ENCODE measurements at regions not wholly inside any gene's neighbourhood (a gene's known extent, or its start where the extent isn't known, plus 50 kb on each side); places are given as distances from the start of the nearest gene placed in this dataset.

DNA sequence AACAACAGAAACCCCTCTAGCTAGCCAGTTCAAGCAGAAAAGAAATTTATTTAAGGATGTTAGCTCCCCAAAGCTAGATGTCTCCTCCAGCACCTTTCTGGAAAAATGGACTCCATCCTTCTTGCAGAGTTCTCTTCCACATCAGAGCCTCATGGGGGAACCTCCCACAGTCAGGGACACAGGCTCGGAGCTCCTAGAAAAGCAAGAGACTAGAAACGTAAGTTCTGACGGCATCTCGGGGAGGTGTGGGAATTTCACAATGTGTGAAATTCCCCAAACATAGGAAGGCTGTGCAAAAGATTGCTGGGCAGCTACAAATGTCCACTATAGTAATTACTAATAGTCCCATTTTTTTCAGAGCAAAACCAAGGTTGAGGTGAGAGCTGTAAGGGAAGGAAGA is 184.8 kb downstream of the EVX1 start:
- H3K79me2 ChIP-seq: no peaks in the 10 kb centered on the region
- no peak overlapping the region for H2AFZ ChIP-seq
- H3K4me2 ChIP-seq: no peak overlapping the region
- H3K27me3 ChIP-seq: no peaks in the 10 kb centered on the region
- H3K4me3 ChIP-seq: no peak overlapping the region
- TF ChIP-seq EZH2phosphoT487 (IDR thresholded peaks at IDR 0.05; ENCODE audit: low read depth, severe bottlenecking, unreplicated experiment) (no peak), EZH2 (IDR thresholded peaks at IDR 0.05; ENCODE audit: borderline replicate concordance) (no peak)
- TF ChIP-seq, protein P1, sequence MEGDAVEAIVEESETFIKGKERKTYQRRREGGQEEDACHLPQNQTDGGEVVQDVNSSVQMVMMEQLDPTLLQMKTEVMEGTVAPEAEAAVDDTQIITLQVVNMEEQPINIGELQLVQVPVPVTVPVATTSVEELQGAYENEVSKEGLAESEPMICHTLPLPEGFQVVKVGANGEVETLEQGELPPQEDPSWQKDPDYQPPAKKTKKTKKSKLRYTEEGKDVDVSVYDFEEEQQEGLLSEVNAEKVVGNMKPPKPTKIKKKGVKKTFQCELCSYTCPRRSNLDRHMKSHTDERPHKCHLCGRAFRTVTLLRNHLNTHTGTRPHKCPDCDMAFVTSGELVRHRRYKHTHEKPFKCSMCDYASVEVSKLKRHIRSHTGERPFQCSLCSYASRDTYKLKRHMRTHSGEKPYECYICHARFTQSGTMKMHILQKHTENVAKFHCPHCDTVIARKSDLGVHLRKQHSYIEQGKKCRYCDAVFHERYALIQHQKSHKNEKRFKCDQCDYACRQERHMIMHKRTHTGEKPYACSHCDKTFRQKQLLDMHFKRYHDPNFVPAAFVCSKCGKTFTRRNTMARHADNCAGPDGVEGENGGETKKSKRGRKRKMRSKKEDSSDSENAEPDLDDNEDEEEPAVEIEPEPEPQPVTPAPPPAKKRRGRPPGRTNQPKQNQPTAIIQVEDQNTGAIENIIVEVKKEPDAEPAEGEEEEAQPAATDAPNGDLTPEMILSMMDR (IDR thresholded peaks at IDR 0.05; ENCODE audit: poor library complexity): no peak
- H3K27ac ChIP-seq: no peak overlapping the region
- WGBS (ENCODE audit: low lambda C conversion rate, missing lambda C conversion rate): 91% methylated on average over 4 of the region's 4 CpGs
- DNase-seq (ENCODE audit: low spot score): no peak
- H3K9me2 ChIP-seq (replicated peaks; ENCODE audit: insufficient read depth): no peaks in the 10 kb centered on the region
- no peaks in the 10 kb centered on the region for H3K36me3 ChIP-seq (replicated peaks; ENCODE audit: insufficient read depth, low read depth)
- no peaks in the 10 kb centered on the region for H4K20me1 ChIP-seq (ENCODE audit: insufficient read depth, poor library complexity, severe bottlenecking)
- no peaks in the 10 kb centered on the region for H3K9me3 ChIP-seq (ENCODE audit: low read depth)
- H3K4me1 ChIP-seq (ENCODE audit: insufficient read depth): no peaks in the 10 kb centered on the region

DNA sequence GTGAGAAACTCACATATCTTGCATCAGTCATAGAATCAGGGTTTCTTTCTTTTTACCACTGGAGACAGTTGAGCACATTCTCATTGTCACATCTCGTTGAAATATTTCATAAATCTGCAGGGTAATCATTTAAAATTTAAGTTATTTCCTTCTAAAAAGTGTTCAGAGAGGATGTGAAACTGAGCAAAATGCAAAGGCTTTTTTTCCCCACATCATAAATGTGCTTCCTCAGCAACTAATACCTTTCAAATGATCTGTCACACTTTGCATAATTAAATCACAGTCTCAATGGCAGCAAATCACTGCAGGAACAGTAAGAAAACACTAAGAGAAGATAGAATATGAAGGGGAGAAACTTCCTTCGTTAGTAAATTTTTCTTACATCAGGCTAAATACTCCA is 187.5 kb downstream of the EVX1 start:
- DNase-seq (ENCODE audit: low spot score): no peak
- Histone ChIP-seq H3K27ac (no peak overlapping the region), H3K9me3 (ENCODE audit: low read depth) (no peaks in the 10 kb centered on the region), H3K4me1 (ENCODE audit: insufficient read depth) (no peaks in the 10 kb centered on the region), H4K20me1 (ENCODE audit: insufficient read depth, poor library complexity, severe bottlenecking) (no peaks in the 10 kb centered on the region), H3K79me2 (no peaks in the 10 kb centered on the region), H2AFZ (no peak overlapping the region), H3K4me3 (no peak overlapping the region), H3K9me2 (replicated peaks; ENCODE audit: insufficient read depth) (no peaks in the 10 kb centered on the region), H3K36me3 (replicated peaks; ENCODE audit: insufficient read depth, low read depth) (no peaks in the 10 kb centered on the region), H3K4me2 (no peak overlapping the region), H3K27me3 (no peaks in the 10 kb centered on the region)
- WGBS (ENCODE audit: low lambda C conversion rate, missing lambda C conversion rate): 95% methylated on average over 2 of the region's 2 CpGs
- TF ChIP-seq EZH2phosphoT487 (IDR thresholded peaks at IDR 0.05; ENCODE audit: low read depth, severe bottlenecking, unreplicated experiment) (no peak), EZH2 (IDR thresholded peaks at IDR 0.05; ENCODE audit: borderline replicate concordance) (no peak)
- TF ChIP-seq, protein P1 (IDR thresholded peaks at IDR 0.05; ENCODE audit: poor library complexity): no peak

DNA sequence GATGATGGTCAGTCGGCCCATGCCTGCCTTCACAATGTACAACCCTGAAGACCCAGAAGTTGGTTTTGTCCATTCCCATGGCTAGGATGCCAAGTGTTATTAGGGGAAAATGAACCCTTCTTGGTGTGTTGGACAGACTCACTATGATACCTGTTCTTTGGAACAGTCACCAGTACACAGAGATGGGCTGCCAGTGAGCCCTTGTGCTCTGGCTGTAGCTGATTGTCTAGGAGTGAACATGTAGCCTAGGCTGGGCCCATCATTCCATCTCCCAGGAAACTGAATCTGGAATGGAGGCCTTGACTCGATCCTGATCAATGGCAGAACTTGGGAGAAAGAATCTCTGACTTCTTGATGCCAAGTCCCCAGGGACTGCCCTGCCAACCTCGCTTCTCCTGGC is 188.9 kb downstream of the EVX1 start:
- H3K4me2 ChIP-seq: no peak overlapping the region
- no peaks in the 10 kb centered on the region for H3K79me2 ChIP-seq
- H3K4me3 ChIP-seq: no peak overlapping the region
- no peak overlapping the region for H2AFZ ChIP-seq
- H3K4me1 ChIP-seq (ENCODE audit: insufficient read depth): no peaks in the 10 kb centered on the region
- H3K9me3 ChIP-seq (ENCODE audit: low read depth): no peaks in the 10 kb centered on the region
- no peaks in the 10 kb centered on the region for H4K20me1 ChIP-seq (ENCODE audit: insufficient read depth, poor library complexity, severe bottlenecking)
- TF ChIP-seq EZH2phosphoT487 (IDR thresholded peaks at IDR 0.05; ENCODE audit: low read depth, severe bottlenecking, unreplicated experiment): no peak
- TF ChIP-seq EZH2 (IDR thresholded peaks at IDR 0.05; ENCODE audit: borderline replicate concordance): no peak
- TF ChIP-seq, protein P1 (IDR thresholded peaks at IDR 0.05; ENCODE audit: poor library complexity): no peak
- H3K27ac ChIP-seq: no peak overlapping the region
- 100% methylated on average over 3 of the region's 3 CpGs for WGBS (ENCODE audit: low lambda C conversion rate, missing lambda C conversion rate)
- no peaks in the 10 kb centered on the region for H3K27me3 ChIP-seq
- H3K9me2 ChIP-seq (replicated peaks; ENCODE audit: insufficient read depth): no peaks in the 10 kb centered on the region
- no peaks in the 10 kb centered on the region for H3K36me3 ChIP-seq (replicated peaks; ENCODE audit: insufficient read depth, low read depth)
- no peak for DNase-seq (ENCODE audit: low spot score)

DNA sequence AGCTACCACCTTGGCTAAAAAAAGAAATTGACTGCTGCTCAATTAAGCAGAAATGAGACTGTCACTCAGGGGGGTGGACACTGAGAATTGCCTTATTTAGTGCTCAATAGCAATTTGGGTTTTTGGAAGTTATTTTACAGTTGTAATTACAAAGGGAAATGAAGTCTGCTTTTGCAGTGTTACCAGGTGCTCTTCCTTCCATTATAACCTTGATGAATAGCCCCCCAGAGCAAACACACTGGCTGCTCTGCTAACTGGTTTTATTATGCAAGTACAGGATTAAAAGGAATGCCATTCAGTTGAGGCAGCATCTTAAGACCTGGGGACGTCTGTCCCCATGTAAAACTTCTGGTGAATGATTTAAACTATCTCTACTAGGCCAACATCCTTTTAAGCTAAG is 191.0 kb downstream of the EVX1 start:
- 59% methylated on average over 1 of the region's 1 CpG for WGBS (ENCODE audit: low lambda C conversion rate, missing lambda C conversion rate)

More for the DNA sequence above, 191.0 kb downstream of the EVX1 start:
- no peaks in the 10 kb centered on the region for H3K36me3 ChIP-seq (replicated peaks; ENCODE audit: insufficient read depth, low read depth)
- DNase-seq (ENCODE audit: low spot score): no peak
- no peaks in the 10 kb centered on the region for H4K20me1 ChIP-seq (ENCODE audit: insufficient read depth, poor library complexity, severe bottlenecking)
- no peaks in the 10 kb centered on the region for H3K79me2 ChIP-seq
- H3K9me2 ChIP-seq (replicated peaks; ENCODE audit: insufficient read depth): no peaks in the 10 kb centered on the region
- H3K4me1 ChIP-seq (ENCODE audit: insufficient read depth): no peaks in the 10 kb centered on the region
- H3K27ac ChIP-seq: no peak overlapping the region
- TF ChIP-seq, protein P1 (IDR thresholded peaks at IDR 0.05; ENCODE audit: poor library complexity): no peak
- TF ChIP-seq EZH2 (IDR thresholded peaks at IDR 0.05; ENCODE audit: borderline replicate concordance): no peak
- TF ChIP-seq EZH2phosphoT487 (IDR thresholded peaks at IDR 0.05; ENCODE audit: low read depth, severe bottlenecking, unreplicated experiment): no peak
- H2AFZ ChIP-seq: no peak overlapping the region
- H3K4me3 ChIP-seq: no peak overlapping the region
- H3K9me3 ChIP-seq (ENCODE audit: low read depth): no peaks in the 10 kb centered on the region
- no peaks in the 10 kb centered on the region for H3K27me3 ChIP-seq
- H3K4me2 ChIP-seq: no peak overlapping the region

Data from hepatocyte (in vitro differentiated cells).